GM23338 (cell line): ENCODE measurements at regions not wholly inside any gene's neighbourhood (a gene's known extent, or its start where the extent isn't known, plus 50 kb on each side); places are given as distances from the start of the nearest gene placed in this dataset.

Experiments used
- ATAC-seq: fragments of 200-7000 bp; cut with Tn5 transposase; 3 replicates; pipeline ENCODE4 v1.9.1; 2020
- DNase-seq: peaks from one replicate; pipeline ENCODE4 v3.0.0-alpha.2; 2015; ENCODE audit warnings: low spot score
- H2AFZ ChIP-seq: fragments of 200-600 bp; sonication (generic); 2 replicates; pipeline ENCODE4 v1.8.0; 2016; ENCODE audit warnings: antibody characterized with exemption, mild to moderate bottlenecking, moderate library complexity
- H3F3A ChIP-seq: fragments of 200-600 bp; sonication (generic); replicated peaks from 2 replicates; pipeline ENCODE4 v1.8.0; 2017; ENCODE audit warnings: antibody characterized with exemption, mixed run types, low read depth
- H3K27ac ChIP-seq: fragments of 200-600 bp; sonication (generic); 2 replicates; pipeline ENCODE4 v1.6.1; 2016; ENCODE audit warnings: low read depth
- H3K27me3 ChIP-seq: fragments of 200-600 bp; sonication (generic); 2 replicates; pipeline ENCODE4 v1.8.0; 2016; ENCODE audit warnings: mild to moderate bottlenecking, mixed run types, moderate library complexity; ENCODE audit not compliant: insufficient read depth
- H3K36me3 ChIP-seq: fragments of 200-600 bp; sonication (generic); 2 replicates; pipeline ENCODE4 v1.8.0; 2016; ENCODE audit warnings: mild to moderate bottlenecking; ENCODE audit not compliant: insufficient read depth
- H3K4me1 ChIP-seq: fragments of 200-600 bp; sonication (generic); 2 replicates; pipeline ENCODE4 v1.8.0; 2016; ENCODE audit warnings: mild to moderate bottlenecking, moderate library complexity; ENCODE audit not compliant: insufficient read depth
- H3K4me2 ChIP-seq: fragments of 200-600 bp; sonication (generic); 2 replicates; pipeline ENCODE4 v1.7.1; 2017; ENCODE audit warnings: mixed run types
- H3K4me3 ChIP-seq: fragments of 200-600 bp; sonication (generic); 2 replicates; pipeline ENCODE4 v1.6.1; 2016; ENCODE audit warnings: mixed run types
- H3K79me2 ChIP-seq: fragments of 200-600 bp; sonication (generic); replicated peaks from 2 replicates; pipeline ENCODE4 v1.8.0; 2017; ENCODE audit warnings: mild to moderate bottlenecking; ENCODE audit not compliant: insufficient read depth
- H3K9me2 ChIP-seq: fragments of 200-600 bp; sonication (generic); 2 replicates; pipeline ENCODE4 v1.8.0; 2017; ENCODE audit not compliant: insufficient read depth
- H4K20me1 ChIP-seq: fragments of 200-600 bp; sonication (generic); replicated peaks from 2 replicates; pipeline ENCODE4 v1.8.0; 2017; ENCODE audit warnings: mild to moderate bottlenecking; ENCODE audit not compliant: insufficient read depth
- H3K27ac Mint-ChIP-seq: 2 replicates; pipeline ENCODE4 v1.8.0; 2020; ENCODE audit warnings: inconsistent platforms, mild to moderate bottlenecking, moderate library complexity, mixed read lengths
- H3K27me3 Mint-ChIP-seq: 3 replicates; pipeline ENCODE4 v1.8.0; 2022; ENCODE audit warnings: low read depth, mild to moderate bottlenecking, moderate library complexity, mixed read lengths, inconsistent platforms; ENCODE audit not compliant: insufficient read depth, poor library complexity
- H3K36me3 Mint-ChIP-seq: 3 replicates; pipeline ENCODE4 v1.8.0; 2021; ENCODE audit warnings: low read depth, mild to moderate bottlenecking, inconsistent platforms, moderate library complexity, mixed read lengths
- H3K4me1 Mint-ChIP-seq: 3 replicates; pipeline ENCODE4 v1.8.0; 2020; ENCODE audit warnings: mild to moderate bottlenecking, inconsistent platforms, mixed read lengths
- H3K4me3 Mint-ChIP-seq: 3 replicates; pipeline ENCODE4 v1.8.0; 2021; ENCODE audit warnings: moderate library complexity, mild to moderate bottlenecking, inconsistent platforms, mixed read lengths
- H3K9me3 Mint-ChIP-seq: 3 replicates; pipeline ENCODE4 v1.8.0; 2020; ENCODE audit warnings: moderate library complexity, mild to moderate bottlenecking, inconsistent platforms, mixed read lengths
- CTCF ChIP-seq, 2 experiments: fragments of 200-600 bp in 1 of 2; sonication (generic) in 1 of 2; conservative IDR thresholded peaks; 2 replicates each; pipeline versions ENCODE4 v1.5.1 to v1.6.1; 2016 to 2017; ENCODE audit warnings: antibody characterized with exemption in 2 of 2, low read depth in 2 of 2, mild to moderate bottlenecking in 2 of 2, moderate library complexity in 1 of 2
- ETS1 ChIP-seq: IDR thresholded peaks from 2 replicates; pipeline ENCODE4 v1.6.1; 2016; ENCODE audit warnings: antibody characterized with exemption
- EZH2phosphoT487 ChIP-seq: fragments of 200-600 bp; sonication (generic); IDR thresholded peaks from one replicate; pipeline ENCODE4 v1.8.1; 2018; ENCODE audit warnings: antibody characterized with exemption; ENCODE audit not compliant: unreplicated experiment
- JUNB ChIP-seq: IDR thresholded peaks from one replicate; pipeline ENCODE4 v1.6.1; 2016; ENCODE audit warnings: antibody characterized with exemption; ENCODE audit not compliant: unreplicated experiment
- POLR2AphosphoS5 ChIP-seq: IDR thresholded peaks from 2 replicates; pipeline ENCODE4 v1.6.1; 2016; ENCODE audit warnings: antibody characterized with exemption, low read depth
- STAT1 ChIP-seq: IDR thresholded peaks from one replicate; pipeline ENCODE4 v1.6.1; 2016; ENCODE audit warnings: antibody characterized with exemption; ENCODE audit not compliant: unreplicated experiment
- ZNF114 ChIP-seq: fragments of 250-450 bp; sonication (Bioruptor Pico); IDR thresholded peaks from 2 replicates; pipeline ENCODE4 v1.5.0; 2020; ENCODE audit warnings: mild to moderate bottlenecking, moderate library complexity
- TF ChIP-seq, protein P1 (sequence below): fragments of 250-450 bp; sonication (Bioruptor Pico); IDR thresholded peaks from 2 replicates; pipeline ENCODE4 v1.5.0; 2020; ENCODE audit warnings: mild to moderate bottlenecking, moderate library complexity

GRCh38 chr10:21158301-21158700, 261.2 kb upstream of the NEBL start:
- DNase-seq: no peak
- no peaks in the 10 kb centered on the region for H3K27me3 Mint-ChIP-seq
- H3K4me3 ChIP-seq: no peak overlapping the region
- no peak overlapping the region for H3K4me2 ChIP-seq
- peaks cover 23% of the 10 kb centered on the region for H3K36me3 Mint-ChIP-seq
- TF ChIP-seq JUNB: no peak
- TF ChIP-seq CTCF (conservative IDR thresholded peaks at IDR 0.05; ENCODE audit: low read depth in 2 of 2): no peak
- TF ChIP-seq ZNF114 (CRISPR knock-in tag): no peak
- TF ChIP-seq EZH2phosphoT487: no peak
- TF ChIP-seq POLR2AphosphoS5: no peak
- TF ChIP-seq ETS1: no peak
- TF ChIP-seq, protein P1, sequence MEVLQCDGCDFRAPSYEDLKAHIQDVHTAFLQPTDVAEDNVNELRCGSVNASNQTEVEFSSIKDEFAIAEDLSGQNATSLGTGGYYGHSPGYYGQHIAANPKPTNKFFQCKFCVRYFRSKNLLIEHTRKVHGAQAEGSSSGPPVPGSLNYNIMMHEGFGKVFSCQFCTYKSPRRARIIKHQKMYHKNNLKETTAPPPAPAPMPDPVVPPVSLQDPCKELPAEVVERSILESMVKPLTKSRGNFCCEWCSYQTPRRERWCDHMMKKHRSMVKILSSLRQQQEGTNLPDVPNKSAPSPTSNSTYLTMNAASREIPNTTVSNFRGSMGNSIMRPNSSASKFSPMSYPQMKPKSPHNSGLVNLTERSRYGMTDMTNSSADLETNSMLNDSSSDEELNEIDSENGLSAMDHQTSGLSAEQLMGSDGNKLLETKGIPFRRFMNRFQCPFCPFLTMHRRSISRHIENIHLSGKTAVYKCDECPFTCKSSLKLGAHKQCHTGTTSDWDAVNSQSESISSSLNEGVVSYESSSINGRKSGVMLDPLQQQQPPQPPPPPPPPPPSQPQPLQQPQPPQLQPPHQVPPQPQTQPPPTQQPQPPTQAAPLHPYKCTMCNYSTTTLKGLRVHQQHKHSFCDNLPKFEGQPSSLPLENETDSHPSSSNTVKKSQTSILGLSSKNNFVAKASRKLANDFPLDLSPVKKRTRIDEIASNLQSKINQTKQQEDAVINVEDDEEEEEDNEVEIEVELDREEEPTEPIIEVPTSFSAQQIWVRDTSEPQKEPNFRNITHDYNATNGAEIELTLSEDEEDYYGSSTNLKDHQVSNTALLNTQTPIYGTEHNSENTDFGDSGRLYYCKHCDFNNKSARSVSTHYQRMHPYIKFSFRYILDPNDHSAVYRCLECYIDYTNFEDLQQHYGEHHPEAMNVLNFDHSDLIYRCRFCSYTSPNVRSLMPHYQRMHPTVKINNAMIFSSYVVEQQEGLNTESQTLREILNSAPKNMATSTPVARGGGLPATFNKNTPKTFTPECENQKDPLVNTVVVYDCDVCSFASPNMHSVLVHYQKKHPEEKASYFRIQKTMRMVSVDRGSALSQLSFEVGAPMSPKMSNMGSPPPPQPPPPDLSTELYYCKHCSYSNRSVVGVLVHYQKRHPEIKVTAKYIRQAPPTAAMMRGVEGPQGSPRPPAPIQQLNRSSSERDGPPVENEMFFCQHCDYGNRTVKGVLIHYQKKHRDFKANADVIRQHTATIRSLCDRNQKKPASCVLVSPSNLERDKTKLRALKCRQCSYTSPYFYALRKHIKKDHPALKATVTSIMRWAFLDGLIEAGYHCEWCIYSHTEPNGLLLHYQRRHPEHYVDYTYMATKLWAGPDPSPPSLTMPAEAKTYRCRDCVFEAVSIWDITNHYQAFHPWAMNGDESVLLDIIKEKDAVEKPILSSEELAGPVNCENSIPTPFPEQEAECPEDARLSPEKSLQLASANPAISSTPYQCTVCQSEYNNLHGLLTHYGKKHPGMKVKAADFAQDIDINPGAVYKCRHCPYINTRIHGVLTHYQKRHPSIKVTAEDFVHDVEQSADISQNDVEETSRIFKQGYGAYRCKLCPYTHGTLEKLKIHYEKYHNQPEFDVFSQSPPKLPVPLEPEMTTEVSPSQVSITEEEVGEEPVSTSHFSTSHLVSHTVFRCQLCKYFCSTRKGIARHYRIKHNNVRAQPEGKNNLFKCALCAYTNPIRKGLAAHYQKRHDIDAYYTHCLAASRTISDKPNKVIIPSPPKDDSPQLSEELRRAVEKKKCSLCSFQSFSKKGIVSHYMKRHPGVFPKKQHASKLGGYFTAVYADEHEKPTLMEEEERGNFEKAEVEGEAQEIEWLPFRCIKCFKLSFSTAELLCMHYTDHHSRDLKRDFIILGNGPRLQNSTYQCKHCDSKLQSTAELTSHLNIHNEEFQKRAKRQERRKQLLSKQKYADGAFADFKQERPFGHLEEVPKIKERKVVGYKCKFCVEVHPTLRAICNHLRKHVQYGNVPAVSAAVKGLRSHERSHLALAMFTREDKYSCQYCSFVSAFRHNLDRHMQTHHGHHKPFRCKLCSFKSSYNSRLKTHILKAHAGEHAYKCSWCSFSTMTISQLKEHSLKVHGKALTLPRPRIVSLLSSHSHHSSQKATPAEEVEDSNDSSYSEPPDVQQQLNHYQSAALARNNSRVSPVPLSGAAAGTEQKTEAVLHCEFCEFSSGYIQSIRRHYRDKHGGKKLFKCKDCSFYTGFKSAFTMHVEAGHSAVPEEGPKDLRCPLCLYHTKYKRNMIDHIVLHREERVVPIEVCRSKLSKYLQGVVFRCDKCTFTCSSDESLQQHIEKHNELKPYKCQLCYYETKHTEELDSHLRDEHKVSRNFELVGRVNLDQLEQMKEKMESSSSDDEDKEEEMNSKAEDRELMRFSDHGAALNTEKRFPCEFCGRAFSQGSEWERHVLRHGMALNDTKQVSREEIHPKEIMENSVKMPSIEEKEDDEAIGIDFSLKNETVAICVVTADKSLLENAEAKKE (CRISPR knock-in tag): no peak
- TF ChIP-seq STAT1: no peak
- no peak overlapping the region for H3K4me3 Mint-ChIP-seq
- H3K9me2 ChIP-seq: no peaks in the 10 kb centered on the region
- H3K4me1 ChIP-seq: peaks cover 14% of the 10 kb centered on the region
- no peaks in the 10 kb centered on the region for H3K79me2 ChIP-seq
- no peak overlapping the region for H3K27ac ChIP-seq
- ATAC-seq: no peak
- H3K36me3 ChIP-seq: no peaks in the 10 kb centered on the region; the same call in 1 of the 2 replicates
- no peak overlapping the region for H2AFZ ChIP-seq
- peaks cover 20% of the 10 kb centered on the region for H3K4me1 Mint-ChIP-seq
- H4K20me1 ChIP-seq: no peaks in the 10 kb centered on the region
- no peaks in the 10 kb centered on the region for H3F3A ChIP-seq
- H3K9me3 Mint-ChIP-seq: peaks cover 29% of the 10 kb centered on the region
- no peak overlapping the region for H3K27ac Mint-ChIP-seq
- no peaks in the 10 kb centered on the region for H3K27me3 ChIP-seq
